ENCODE measurements at regions not wholly inside any gene's neighbourhood (a gene's known extent, or its start where the extent isn't known, plus 50 kb on each side); places are given as distances from the start of the nearest gene placed in this dataset.

- TF ChIP-seq POLR2AphosphoS5 (IDR thresholded peaks at IDR 0.05; ENCODE audit: low read depth, low read length) (no peak), POLR2A (IDR thresholded peaks at IDR 0.05; ENCODE audit: low read depth, low read length) (no peak), TAF1 (IDR thresholded peaks at IDR 0.05; ENCODE audit: borderline replicate concordance, low read depth, low read length) (no peak)
Measured at GRCh38 chr1:29864431-29865022, 628.2 kb downstream of the PTPRU start.
